DND-41 (cell line): ENCODE measurements at regions not wholly inside any gene's neighbourhood (a gene's known extent, or its start where the extent isn't known, plus 50 kb on each side); places are given as distances from the start of the nearest gene placed in this dataset.
A peak's percentile ranks its signal among the peaks of the same experiment; 100 is the strongest.
"Not testable (repeated sequence)": the region's sequence is repeated elsewhere in the genome, so short reads cannot be mapped to it uniquely, and the experiment has no call there.

Experiments
- ATAC-seq: fragments of 200-7000 bp; cut with Tn5 transposase; 3 replicates; pipeline ENCODE4 v1.9.1; 2021; ENCODE audit warnings: low read depth; ENCODE audit not compliant: insufficient read depth
- DNase-seq: peaks from one replicate; pipeline ENCODE4 v3.0.0-alpha.2; 2020
- H2AFZ ChIP-seq: 2 replicates; pipeline ENCODE4 v1.6.0; 2012; ENCODE audit warnings: low read depth, low read length
- H3K27ac ChIP-seq: 2 replicates; pipeline ENCODE4 v1.5.1; 2012; ENCODE audit warnings: low read length, inconsistent platforms
- H3K27me3 ChIP-seq: fragments of 200-600 bp; sonication (generic); 2 replicates; pipeline ENCODE4 v1.6.0; 2012; ENCODE audit warnings: low read length, mild to moderate bottlenecking, inconsistent platforms; ENCODE audit not compliant: insufficient read depth, poor library complexity
- H3K36me3 ChIP-seq: 2 replicates; pipeline ENCODE4 v1.5.1; 2012; ENCODE audit warnings: low read length, inconsistent platforms; ENCODE audit not compliant: insufficient read depth
- H3K4me1 ChIP-seq: 2 replicates; pipeline ENCODE4 v1.5.1; 2012; ENCODE audit warnings: mild to moderate bottlenecking, low read length; ENCODE audit not compliant: insufficient read depth
- H3K4me2 ChIP-seq: 2 replicates; pipeline ENCODE4 v1.6.0; 2012; ENCODE audit warnings: mild to moderate bottlenecking, moderate library complexity, low read length, inconsistent platforms; ENCODE audit not compliant: insufficient read depth
- H3K4me3 ChIP-seq, 2 experiments: fragments of 200-600 bp in 1 of 2; shearing (Covaris generic) in 1 of 2; 2 replicates each; pipeline ENCODE4 v1.5.1; 2012 to 2016; ENCODE audit warnings: inconsistent platforms in 2 of 2, low read length in 2 of 2, mild to moderate bottlenecking in 2 of 2, low read depth in 1 of 2, moderate library complexity in 1 of 2
- H3K79me2 ChIP-seq: 2 replicates; pipeline ENCODE4 v1.6.0; 2012; ENCODE audit warnings: low read length, inconsistent platforms; ENCODE audit not compliant: insufficient read depth
- H3K9ac ChIP-seq: 2 replicates; pipeline ENCODE4 v1.6.0; 2012; ENCODE audit warnings: low read depth, mild to moderate bottlenecking, inconsistent platforms, low read length, moderate library complexity
- H3K9me3 ChIP-seq: 2 replicates; pipeline ENCODE4 v1.5.1; 2012; ENCODE audit warnings: low read length, moderate library complexity, mild to moderate bottlenecking, inconsistent platforms; ENCODE audit not compliant: insufficient read depth, severe bottlenecking
- H4K20me1 ChIP-seq: 2 replicates; pipeline ENCODE4 v1.6.0; 2012; ENCODE audit warnings: low read length; ENCODE audit not compliant: insufficient read depth
- EZH2 ChIP-seq: IDR thresholded peaks from 3 replicates; pipeline ENCODE4 v1.6.1; 2012; ENCODE audit warnings: borderline replicate concordance, low read depth, mild to moderate bottlenecking, moderate library complexity, low read length, inconsistent platforms; ENCODE audit not compliant: severe bottlenecking
- TF ChIP-seq, protein P1 (sequence below): IDR thresholded peaks from 2 replicates; pipeline ENCODE4 v1.5.1; 2012; ENCODE audit warnings: borderline replicate concordance, low read length, moderate library complexity, mild to moderate bottlenecking; ENCODE audit not compliant: poor library complexity, severe bottlenecking; ENCODE audit errors: extremely low read depth

- no peaks in the 10 kb centered on the region for H4K20me1 ChIP-seq
- DNase-seq (no peak), ATAC-seq (no peak)
- no peak overlapping the region; the same call in 1 of the 2 replicates for H2AFZ ChIP-seq
- H3K27me3 ChIP-seq, result no peaks in the 10 kb centered on the region
- TF ChIP-seq, protein P1, sequence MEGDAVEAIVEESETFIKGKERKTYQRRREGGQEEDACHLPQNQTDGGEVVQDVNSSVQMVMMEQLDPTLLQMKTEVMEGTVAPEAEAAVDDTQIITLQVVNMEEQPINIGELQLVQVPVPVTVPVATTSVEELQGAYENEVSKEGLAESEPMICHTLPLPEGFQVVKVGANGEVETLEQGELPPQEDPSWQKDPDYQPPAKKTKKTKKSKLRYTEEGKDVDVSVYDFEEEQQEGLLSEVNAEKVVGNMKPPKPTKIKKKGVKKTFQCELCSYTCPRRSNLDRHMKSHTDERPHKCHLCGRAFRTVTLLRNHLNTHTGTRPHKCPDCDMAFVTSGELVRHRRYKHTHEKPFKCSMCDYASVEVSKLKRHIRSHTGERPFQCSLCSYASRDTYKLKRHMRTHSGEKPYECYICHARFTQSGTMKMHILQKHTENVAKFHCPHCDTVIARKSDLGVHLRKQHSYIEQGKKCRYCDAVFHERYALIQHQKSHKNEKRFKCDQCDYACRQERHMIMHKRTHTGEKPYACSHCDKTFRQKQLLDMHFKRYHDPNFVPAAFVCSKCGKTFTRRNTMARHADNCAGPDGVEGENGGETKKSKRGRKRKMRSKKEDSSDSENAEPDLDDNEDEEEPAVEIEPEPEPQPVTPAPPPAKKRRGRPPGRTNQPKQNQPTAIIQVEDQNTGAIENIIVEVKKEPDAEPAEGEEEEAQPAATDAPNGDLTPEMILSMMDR, result no peak
- no peak for TF ChIP-seq EZH2
- no peak overlapping the region for H3K4me3 ChIP-seq
- no peak overlapping the region for H3K27ac ChIP-seq
- H3K9ac ChIP-seq, result no peak overlapping the region
- no peaks in the 10 kb centered on the region for H3K36me3 ChIP-seq
- H3K4me2 ChIP-seq, result no peak overlapping the region
- no peaks in the 10 kb centered on the region for H3K4me1 ChIP-seq
- no peaks in the 10 kb centered on the region for H3K79me2 ChIP-seq
- peaks cover 6% of the 10 kb centered on the region for H3K9me3 ChIP-seq
These were observed 1176.5 kb downstream of the NCAM2 start for GRCh38 chr21:22174746-22175145.

DNA sequence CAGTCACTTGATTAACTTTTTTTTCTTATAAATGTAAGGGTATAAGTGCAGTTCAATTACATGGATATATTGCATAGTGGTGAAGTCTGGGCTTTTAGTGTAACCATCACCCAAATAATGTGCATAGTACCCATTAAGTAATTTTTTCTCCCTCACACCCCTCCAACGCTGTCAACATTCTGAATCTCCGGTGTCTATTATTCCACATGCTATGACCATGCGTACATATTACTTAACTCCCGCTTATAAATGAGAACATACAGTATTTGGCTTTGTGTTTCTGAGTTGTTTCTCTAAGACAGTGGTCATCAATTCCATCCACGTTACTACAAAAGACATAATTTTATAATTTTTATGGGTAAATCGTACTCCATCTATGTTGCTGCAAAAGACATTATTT is 1191.1 kb downstream of the NCAM2 start:
- Histone ChIP-seq H3K9ac (no peak overlapping the region), H3K4me3 (no peak overlapping the region), H3K36me3 (no peaks in the 10 kb centered on the region), H3K4me2 (no peak overlapping the region), H3K27me3 (no peaks in the 10 kb centered on the region), H3K9me3 (peaks cover 3% of the 10 kb centered on the region), H4K20me1 (no peaks in the 10 kb centered on the region), H2AFZ (no peak overlapping the region), H3K4me1 (no peaks in the 10 kb centered on the region), H3K27ac (no peak overlapping the region), H3K79me2 (no peaks in the 10 kb centered on the region)
- no peak for TF ChIP-seq EZH2
- TF ChIP-seq, protein P1, result no peak
- ATAC-seq (no peak), DNase-seq (no peak)

- DNase-seq (no peak), ATAC-seq (no peak)
- Histone ChIP-seq H2AFZ (no peak overlapping the region), H3K4me1 (no peaks in the 10 kb centered on the region), H3K36me3 (no peaks in the 10 kb centered on the region), H3K4me3 (no peak overlapping the region), H4K20me1 (no peaks in the 10 kb centered on the region), H3K9ac (no peak overlapping the region), H3K27me3 (no peaks in the 10 kb centered on the region), H3K79me2 (no peaks in the 10 kb centered on the region), H3K4me2 (no peak overlapping the region), H3K27ac (no peak overlapping the region), H3K9me3 (peaks cover 6% of the 10 kb centered on the region)
- no peak for TF ChIP-seq EZH2
- TF ChIP-seq, protein P1, result no peak
These were observed 1193.4 kb downstream of the NCAM2 start for GRCh38 chr21:22191581-22191980.

DNA sequence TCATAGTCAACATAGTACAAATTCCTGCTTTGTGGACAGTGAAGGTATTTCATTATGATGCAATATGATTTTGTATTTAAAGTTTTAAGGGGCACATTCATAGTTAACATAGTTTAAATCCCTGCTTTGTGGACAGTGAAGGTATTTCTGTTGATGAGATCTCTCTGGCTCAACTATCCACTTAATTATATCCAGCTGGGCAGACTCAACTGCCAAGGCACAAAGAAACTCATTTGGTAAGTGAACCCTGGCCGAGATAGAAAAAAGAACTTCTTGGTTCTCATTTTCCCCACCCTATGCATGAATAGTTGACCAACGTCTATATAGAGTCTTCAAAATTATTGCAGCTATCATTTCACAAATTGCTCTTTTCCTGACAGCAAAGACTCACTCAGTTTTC is 1194.6 kb downstream of the NCAM2 start:
- no peak overlapping the region for H3K4me2 ChIP-seq
- H3K4me1 ChIP-seq, result no peaks in the 10 kb centered on the region
- no peak overlapping the region for H3K27ac ChIP-seq
- peaks cover 6% of the 10 kb centered on the region for H3K9me3 ChIP-seq
- ATAC-seq (no peak), DNase-seq (no peak)
- H3K27me3 ChIP-seq, result no peaks in the 10 kb centered on the region
- H3K36me3 ChIP-seq, result no peaks in the 10 kb centered on the region
- H3K9ac ChIP-seq, result no peak overlapping the region
- H4K20me1 ChIP-seq, result no peaks in the 10 kb centered on the region
- H2AFZ ChIP-seq, result no peak overlapping the region
- no peak overlapping the region for H3K4me3 ChIP-seq
- no peak for TF ChIP-seq EZH2
- TF ChIP-seq, protein P1, result no peak
- H3K79me2 ChIP-seq, result no peaks in the 10 kb centered on the region

DNA sequence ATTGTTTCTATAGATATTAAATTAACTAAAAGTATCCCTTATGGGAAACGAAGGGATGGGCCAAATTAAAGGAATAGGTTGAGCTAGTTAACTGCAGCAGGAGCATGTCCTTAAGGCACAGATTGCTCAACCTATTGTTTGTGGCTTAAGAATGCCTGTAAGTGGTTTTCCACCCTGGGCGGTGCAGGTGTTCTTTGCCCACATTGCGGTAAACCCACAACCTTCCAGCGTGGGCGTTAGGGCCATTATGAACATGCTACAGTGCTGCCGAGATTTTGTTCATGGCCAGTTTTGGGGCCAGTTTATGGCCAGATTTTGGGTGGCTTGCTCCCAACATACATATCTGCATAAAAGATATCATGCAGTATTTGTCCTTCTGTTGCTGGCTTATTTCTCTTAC is 1196.8 kb downstream of the NCAM2 start:
- H3K4me2 ChIP-seq, H3K36me3 ChIP-seq, H2AFZ ChIP-seq, H3K27me3 ChIP-seq, H3K9me3 ChIP-seq, H3K27ac ChIP-seq, H4K20me1 ChIP-seq, H3K4me3 ChIP-seq, H3K79me2 ChIP-seq, H3K4me1 ChIP-seq, ATAC-seq, H3K9ac ChIP-seq: not testable (repeated sequence)
- DNase-seq, result peak; percentile 24
